K562 (cell line): ENCODE measurements at regions not wholly inside any gene's neighbourhood (a gene's known extent, or its start where the extent isn't known, plus 50 kb on each side); places are given as distances from the start of the nearest gene placed in this dataset.

ENCODE experiments used
- AFF4 ChIP-seq: sonication (generic); formaldehyde crosslinking; IDR thresholded peaks from 2 replicates; pipeline ENCODE4 v1.8.0; 2023; ENCODE audit warnings: mild to moderate bottlenecking, missing genetic modification reagents
- CBX2 ChIP-seq: fragments of 200-600 bp; sonication (generic); IDR thresholded peaks from one replicate; pipeline ENCODE4 v1.6.1; 2012; ENCODE audit warnings: mild to moderate bottlenecking, low read length, inconsistent platforms; ENCODE audit not compliant: insufficient read depth, poor library complexity, severe bottlenecking
- CSDE1 ChIP-seq, 2 experiments: fragments of 450-650 bp; IDR thresholded peaks; 2 replicates each; pipeline ENCODE4 v1.6.1; 2016; ENCODE audit warnings: mild to moderate bottlenecking in 1 of 2
- HDGF ChIP-seq: fragments of 450-650 bp; IDR thresholded peaks from 2 replicates; pipeline ENCODE4 v1.6.1; 2016
- MYC ChIP-seq, 2 experiments: fragments of 250-450 bp in 1 of 2; sonication (Bioruptor Pico) in 1 of 2; IDR thresholded peaks; 2 replicates each; pipeline versions ENCODE4 v1.5.1 to v1.6.1; 2012 to 2021; ENCODE audit warnings: low read depth in 2 of 2, borderline replicate concordance in 1 of 2, improper control_type of control experiment in 1 of 2, low read length in 1 of 2, mild to moderate bottlenecking in 1 of 2, moderate library complexity in 1 of 2
- PRDM10 ChIP-seq: fragments of 450-650 bp; IDR thresholded peaks from 2 replicates; pipeline ENCODE4 v1.6.1; 2018; ENCODE audit not compliant: partially characterized antibody
- PRMT5 ChIP-seq: sonication (generic); formaldehyde crosslinking; IDR thresholded peaks from 2 replicates; pipeline ENCODE4 v1.5.0; 2020; ENCODE audit warnings: missing genetic modification reagents
- SIN3B ChIP-seq: fragments of 450-650 bp; IDR thresholded peaks from 2 replicates; pipeline ENCODE4 v1.6.1; 2017; ENCODE audit warnings: low read depth, mild to moderate bottlenecking, moderate library complexity
- SRSF3 ChIP-seq: fragments of 200-400 bp; formaldehyde crosslinking; IDR thresholded peaks from 2 replicates; pipeline ENCODE4 v1.6.1; 2016; ENCODE audit warnings: mild to moderate bottlenecking, low read length, moderate library complexity; ENCODE audit not compliant: insufficient read depth
- ZNF398 ChIP-seq: fragments of 250-450 bp; sonication (Bioruptor Pico); IDR thresholded peaks from 2 replicates; pipeline ENCODE4 v1.8.0; 2021; ENCODE audit warnings: moderate library complexity, mild to moderate bottlenecking, inconsistent platforms
- ZNF766 ChIP-seq: fragments of 200-800 bp; sonication (Bioruptor generic); conservative IDR thresholded peaks from 2 replicates; pipeline ENCODE4 v1.6.1; 2016; ENCODE audit warnings: missing genetic modification characterization, missing compliant biosample characterization

- TF ChIP-seq ZNF398 (no peak), ZNF766 (no peak), MYC (IDR thresholded peaks at IDR 0.05; ENCODE audit: low read depth, low read length) (no peak), MYC (CRISPR knock-in tag; IDR thresholded peaks at IDR 0.05; ENCODE audit: borderline replicate concordance, low read depth) (no peak), CSDE1 (IDR thresholded peaks at IDR 0.05) (no peak), SIN3B (no peak), AFF4 (no peak), PRDM10 (no peak), HDGF (no peak), PRMT5 (CRISPR knock-in tag) (no peak), CBX2 (no peak), SRSF3 (no peak)
These were observed 200.1 kb downstream of the AMY1C start (continued) for GRCh38 chr1:103949779-103950178.
